ENCODE measurements at regions not wholly inside any gene's neighbourhood (a gene's known extent, or its start where the extent isn't known, plus 50 kb on each side); places are given as distances from the start of the nearest gene placed in this dataset.

GRCh38 chr1:186747661-186748060 is 67.4 kb upstream of the PTGS2 start:
- H3K9me1 ChIP-seq (replicated peaks; ENCODE audit: control insufficient read depth, extremely low read depth, insufficient read depth, low read length), result no peaks in the 10 kb centered on the region
- POLR2A ChIA-PET, result no interaction called here
- H4K20me1 ChIP-seq (replicated peaks; ENCODE audit: control insufficient read depth, extremely low read depth, insufficient read depth, low read length), result no peaks in the 10 kb centered on the region
- H3K4me2 ChIP-seq (ENCODE audit: insufficient read depth, low read length), result no peak overlapping the region
- intact Hi-C loops (cut with micrococcal nuclease), result no loop called here
- no peaks in the 10 kb centered on the region for H3K79me2 ChIP-seq (ENCODE audit: control insufficient read depth, insufficient read depth, low read length)
- dilution Hi-C loops (cut with MboI; ENCODE audit: extremely low pct_ligation_motif_present, low sequenced_read_pairs), result no loop called here
- H3K36me3 ChIP-seq (ENCODE audit: control insufficient read depth in 2 of 2, extremely low read depth in 1 of 2, insufficient read depth in 2 of 2, low read length in 2 of 2), result no peaks in the 10 kb centered on the region
- CTCF ChIA-PET, result interaction anchor here (2.0 kb wide), 1 partner anchor 25 kb away, joined by 10 read pairs; no protein-coding TSS in a partner anchor
- DNase-seq (ENCODE audit: low read depth, low spot score) (no peak), FAIRE-seq (no peak)
- H3K4me1 ChIP-seq (ENCODE audit: control insufficient read depth, extremely low read depth, insufficient read depth, low read length), result no peaks in the 10 kb centered on the region
- H3K27me3 ChIP-seq (ENCODE audit: control insufficient read depth in 2 of 2, insufficient read depth in 2 of 2, low read length in 2 of 2), result no peaks in the 10 kb centered on the region
- H2AFZ ChIP-seq (ENCODE audit: low read depth, low read length), result no peak overlapping the region
- H3K9me3 ChIP-seq (replicated peaks; ENCODE audit: control insufficient read depth, insufficient read depth, low read length), result no peaks in the 10 kb centered on the region
- no peak overlapping the region for H3K9ac ChIP-seq (replicated peaks; ENCODE audit: extremely low read depth, insufficient read depth, low read length)
- H3K27ac ChIP-seq (ENCODE audit: insufficient read depth, low read depth, low read length), result no peak overlapping the region
- no TSS peak for BruUV-seq (replicated peaks)
- H3K4me3 ChIP-seq (replicated peaks in 1 of 3; ENCODE audit: insufficient read depth in 1 of 3, low read depth in 1 of 3, low read length in 3 of 3), result no peak overlapping the region
- TF ChIP-seq EZH2 (IDR thresholded peaks at IDR 0.05; ENCODE audit: borderline replicate concordance, low read depth, low read length, severe bottlenecking), result no peak
- TF ChIP-seq FOS (IDR thresholded peaks at IDR 0.05; ENCODE audit: borderline replicate concordance, insufficient read depth, low read length), result no peak
- no peak for TF ChIP-seq MYC (IDR thresholded peaks at IDR 0.05; ENCODE audit: low read depth, low read length)
- TF ChIP-seq, protein P1, sequence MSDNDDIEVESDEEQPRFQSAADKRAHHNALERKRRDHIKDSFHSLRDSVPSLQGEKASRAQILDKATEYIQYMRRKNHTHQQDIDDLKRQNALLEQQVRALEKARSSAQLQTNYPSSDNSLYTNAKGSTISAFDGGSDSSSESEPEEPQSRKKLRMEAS (IDR thresholded peaks at IDR 0.05; ENCODE audit: insufficient read depth, insufficient read length), result no peak
- no peak for TF ChIP-seq POLR2A (IDR thresholded peaks at IDR 0.05; ENCODE audit: low read depth, low read length)
- no peak for TF ChIP-seq POLR2AphosphoS5 (IDR thresholded peaks at IDR 0.05; ENCODE audit: insufficient read depth, low read depth, low read length)
- TF ChIP-seq GATA2 (IDR thresholded peaks at IDR 0.05; ENCODE audit: insufficient read depth, insufficient read length, low read depth, low read length), result no peak
- no peak for TF ChIP-seq JUN (IDR thresholded peaks at IDR 0.05; ENCODE audit: borderline replicate concordance, insufficient read depth, insufficient read length, low read depth)
- TF ChIP-seq, protein P2, sequence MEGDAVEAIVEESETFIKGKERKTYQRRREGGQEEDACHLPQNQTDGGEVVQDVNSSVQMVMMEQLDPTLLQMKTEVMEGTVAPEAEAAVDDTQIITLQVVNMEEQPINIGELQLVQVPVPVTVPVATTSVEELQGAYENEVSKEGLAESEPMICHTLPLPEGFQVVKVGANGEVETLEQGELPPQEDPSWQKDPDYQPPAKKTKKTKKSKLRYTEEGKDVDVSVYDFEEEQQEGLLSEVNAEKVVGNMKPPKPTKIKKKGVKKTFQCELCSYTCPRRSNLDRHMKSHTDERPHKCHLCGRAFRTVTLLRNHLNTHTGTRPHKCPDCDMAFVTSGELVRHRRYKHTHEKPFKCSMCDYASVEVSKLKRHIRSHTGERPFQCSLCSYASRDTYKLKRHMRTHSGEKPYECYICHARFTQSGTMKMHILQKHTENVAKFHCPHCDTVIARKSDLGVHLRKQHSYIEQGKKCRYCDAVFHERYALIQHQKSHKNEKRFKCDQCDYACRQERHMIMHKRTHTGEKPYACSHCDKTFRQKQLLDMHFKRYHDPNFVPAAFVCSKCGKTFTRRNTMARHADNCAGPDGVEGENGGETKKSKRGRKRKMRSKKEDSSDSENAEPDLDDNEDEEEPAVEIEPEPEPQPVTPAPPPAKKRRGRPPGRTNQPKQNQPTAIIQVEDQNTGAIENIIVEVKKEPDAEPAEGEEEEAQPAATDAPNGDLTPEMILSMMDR (IDR thresholded peaks at IDR 0.05; ENCODE audit: extremely low read depth in 1 of 2, insufficient read depth in 1 of 2, low read depth in 1 of 2, low read length in 2 of 2), result no peak

Data from endothelial cell of umbilical vein (primary cell).